Lower leg skin (tissue), 4 donors: ENCODE measurements at regions not wholly inside any gene's neighbourhood (a gene's known extent, or its start where the extent isn't known, plus 50 kb on each side); places are given as distances from the start of the nearest gene placed in this dataset.

Source experiments
- DNase-seq, 2 donors: peaks; one replicate each; pipeline ENCODE4 v3.0.0-alpha.2; 2019; ENCODE audit warnings: low spot score in 2 of 2
- H3K4me3 ChIP-seq: fragments of 200-600 bp; sonication (generic); 2 replicates; pipeline ENCODE4 v1.5.1; 2017; ENCODE audit warnings: mild to moderate bottlenecking, low read depth; ENCODE audit not compliant: poor library complexity, severe bottlenecking
- CTCF ChIP-seq, 3 donors: fragments of 450-650 bp; IDR thresholded peaks; one replicate each; pipeline ENCODE4 v1.5.1; 2016; ENCODE audit warnings: antibody characterized with exemption in 3 of 3, mild to moderate bottlenecking in 3 of 3, moderate library complexity in 2 of 3
- POLR2A ChIP-seq, 2 donors: fragments of 450-650 bp; IDR thresholded peaks; one replicate each; pipeline ENCODE4 v1.6.1; 2016 to 2017; ENCODE audit warnings: antibody characterized with exemption in 2 of 2, mild to moderate bottlenecking in 1 of 2, moderate library complexity in 1 of 2
- WGBS, 2 donors: methylation state at CpG; one replicate each; pipeline ENCODE4 v1.1.5; 2018; 5-methylcytosine and 5-hydroxymethylcytosine counted together
- intact Hi-C: fragments of 100-400 bp; cut with DNase I; formaldehyde crosslinking; loops from one replicate; pipeline ENCODE4 v1.15.0; 2023; ENCODE audit warnings: low total_unique reads

GRCh38 chr6:141445928-141446628, 686.6 kb upstream of the GJE1 start:
- intact Hi-C loops, result no loop called here
- 80 to 82% methylated on average over 3 of the region's 3 CpGs for WGBS, 2 donors
- no peak for DNase-seq
- H3K4me3 ChIP-seq, result no peak overlapping the region
- TF ChIP-seq CTCF (IDR thresholded peaks at IDR 0.05) (no peak), POLR2A (IDR thresholded peaks at IDR 0.05) (no peak)

- no peak for DNase-seq
- no peak overlapping the region for H3K4me3 ChIP-seq
- WGBS, 2 donors, result 89 to 93% methylated on average over 1 of the region's 1 CpG
- intact Hi-C loops, result no loop called here
- TF ChIP-seq POLR2A (IDR thresholded peaks at IDR 0.05), result no peak
- TF ChIP-seq CTCF (IDR thresholded peaks at IDR 0.05), result no peak
Observed at GRCh38 chr6:141443668-141444289, 688.9 kb upstream of the GJE1 start.

DNA sequence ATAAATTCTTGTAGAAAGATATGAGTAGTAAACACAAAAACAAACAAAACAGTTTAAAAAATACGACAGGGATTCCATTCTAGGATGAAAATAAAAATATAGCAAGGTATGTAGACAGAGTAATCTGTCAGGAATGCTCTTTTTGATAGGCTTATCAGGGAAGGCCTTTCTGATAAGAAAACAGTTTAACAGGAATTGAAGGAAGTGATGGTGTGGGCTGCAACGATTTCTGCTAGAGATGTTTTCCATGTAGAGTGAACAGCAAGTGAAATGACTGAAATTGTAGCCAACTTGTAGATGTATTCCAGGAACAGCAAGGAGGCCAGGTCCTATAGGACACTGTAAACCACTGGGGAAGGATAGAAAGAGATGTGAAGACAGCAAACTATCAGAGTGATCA, 689.7 kb upstream of the GJE1 start:
- H3K4me3 ChIP-seq, result no peak overlapping the region
- WGBS, 2 donors, result 74% methylated on average over 2 of the region's 2 CpGs
- intact Hi-C loops, result no loop called here
- DNase-seq, result no peak
- TF ChIP-seq CTCF (IDR thresholded peaks at IDR 0.05), result no peak
- TF ChIP-seq POLR2A (IDR thresholded peaks at IDR 0.05), result no peak

- TF ChIP-seq CTCF (IDR thresholded peaks at IDR 0.05), result no peak
- no peak for TF ChIP-seq POLR2A (IDR thresholded peaks at IDR 0.05)
- no peak overlapping the region for H3K4me3 ChIP-seq
- no peak for DNase-seq
- intact Hi-C loops, result no loop called here
Observed at GRCh38 chr6:141439513-141439912, 693.2 kb upstream of the GJE1 start.

DNA sequence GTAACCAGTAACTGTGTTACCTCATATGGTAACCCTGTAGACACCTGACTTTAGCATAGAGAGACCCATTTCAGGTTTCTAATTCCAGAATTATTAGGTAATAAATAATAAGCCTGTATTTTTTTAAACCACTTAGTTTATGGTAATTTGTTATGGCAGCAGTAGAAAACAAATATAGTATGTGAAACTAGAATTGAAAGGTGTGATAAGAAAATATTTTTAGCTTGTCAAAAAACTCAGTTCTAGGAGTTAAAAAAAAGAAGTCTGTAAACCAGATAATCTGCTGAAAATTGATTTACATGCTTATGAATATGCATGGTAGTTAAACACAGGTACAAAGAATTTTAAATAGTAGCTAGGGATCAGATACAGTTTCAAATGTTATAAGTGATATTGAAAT, 695.0 kb upstream of the GJE1 start:
- TF ChIP-seq CTCF (IDR thresholded peaks at IDR 0.05) (no peak), POLR2A (IDR thresholded peaks at IDR 0.05) (no peak)
- no peak overlapping the region for H3K4me3 ChIP-seq
- intact Hi-C loops, result no loop called here
- DNase-seq, result no peak

DNA sequence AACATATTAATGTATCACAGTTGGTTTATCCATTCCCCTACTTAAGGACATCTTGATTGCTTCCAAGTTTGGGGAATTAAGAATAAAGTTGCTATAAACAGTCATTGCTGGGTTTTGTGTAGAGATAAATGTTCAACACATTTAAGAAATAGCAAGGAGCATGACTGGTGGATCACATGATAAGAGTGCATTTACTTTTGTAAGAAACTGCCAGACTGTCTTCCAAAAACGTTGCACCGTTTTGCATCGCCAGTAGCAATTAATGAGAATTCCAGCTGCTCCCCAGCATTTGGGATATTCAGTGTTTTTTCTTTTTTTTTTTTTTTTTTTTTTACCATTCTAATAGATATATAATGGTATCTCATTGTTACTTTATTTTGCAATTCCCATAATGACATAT, 695.7 kb upstream of the GJE1 start:
- TF ChIP-seq POLR2A (IDR thresholded peaks at IDR 0.05) (no peak), CTCF (IDR thresholded peaks at IDR 0.05) (no peak)
- WGBS, 2 donors, result 78 to 79% methylated on average over 3 of the region's 3 CpGs

More for the DNA sequence above, 695.7 kb upstream of the GJE1 start:
- no peak overlapping the region for H3K4me3 ChIP-seq
- intact Hi-C loops, result no loop called here
- DNase-seq, result no peak
